ENCODE measurements at regions not wholly inside any gene's neighbourhood (a gene's known extent, or its start where the extent isn't known, plus 50 kb on each side); places are given as distances from the start of the nearest gene placed in this dataset.
"Not testable (repeated sequence)": the region's sequence is repeated elsewhere in the genome, so short reads cannot be mapped to it uniquely, and the experiment has no call there.

- no peak for DNase-seq
Observed at GRCh38 chr4:59748433-59748832, 1451.7 kb upstream of the ADGRL3 start.

- DNase-seq, result no peak
Observed at GRCh38 chr4:59759082-59759825, 1440.9 kb upstream of the ADGRL3 start.

GRCh38 chr4:59762344-59762743 lies 1437.8 kb upstream of the ADGRL3 start:
- DNase-seq, result no peak

GRCh38 chr4:59770601-59771264 lies 1429.4 kb upstream of the ADGRL3 start:
- no peak for DNase-seq

GRCh38 chr4:59772641-59773139 lies 1427.4 kb upstream of the ADGRL3 start:
- DNase-seq, result no peak

- not testable (repeated sequence) for DNase-seq
Observed at GRCh38 chr4:59780271-59780670, 1419.9 kb upstream of the ADGRL3 start.

GRCh38 chr4:59805176-59805575 lies 1395.0 kb upstream of the ADGRL3 start:
- DNase-seq, result no peak

GRCh38 chr4:59814402-59815010 lies 1385.6 kb upstream of the ADGRL3 start:
- DNase-seq, result no peak

- DNase-seq, result no peak
Observed at GRCh38 chr4:59818656-59819055, 1381.5 kb upstream of the ADGRL3 start.

- DNase-seq, result no peak
Observed at GRCh38 chr4:59823311-59823710, 1376.8 kb upstream of the ADGRL3 start.

GRCh38 chr4:59825104-59825503 lies 1375.0 kb upstream of the ADGRL3 start:
- DNase-seq, result no peak

- DNase-seq, result no peak
Observed at GRCh38 chr4:59831746-59832145, 1368.4 kb upstream of the ADGRL3 start.

- DNase-seq, result no peak
Observed at GRCh38 chr4:59834943-59835342, 1365.2 kb upstream of the ADGRL3 start.

- no peak for DNase-seq
Observed at GRCh38 chr4:59837751-59838150, 1362.4 kb upstream of the ADGRL3 start.

- DNase-seq, result no peak
Observed at GRCh38 chr4:59838236-59838635, 1361.9 kb upstream of the ADGRL3 start.

GRCh38 chr4:59841698-59842097 lies 1358.4 kb upstream of the ADGRL3 start:
- no peak for DNase-seq

GRCh38 chr4:59848457-59848856 lies 1351.7 kb upstream of the ADGRL3 start:
- DNase-seq, result no peak

GRCh38 chr4:59855630-59856352 lies 1344.3 kb upstream of the ADGRL3 start:
- no peak for DNase-seq

- no peak for DNase-seq
Observed at GRCh38 chr4:59869056-59869455, 1331.1 kb upstream of the ADGRL3 start.

- no peak for DNase-seq
Observed at GRCh38 chr4:59869559-59869958, 1330.6 kb upstream of the ADGRL3 start.

GRCh38 chr4:59881632-59882031 lies 1318.5 kb upstream of the ADGRL3 start:
- no peak for DNase-seq

- DNase-seq, result no peak
Observed at GRCh38 chr4:59904331-59904730, 1295.8 kb upstream of the ADGRL3 start.

- DNase-seq, result no peak
Observed at GRCh38 chr4:59920416-59920815, 1279.7 kb upstream of the ADGRL3 start.
